Gastrocnemius medialis (tissue), 4 donors: ENCODE measurements at regions not wholly inside any gene's neighbourhood (a gene's known extent, or its start where the extent isn't known, plus 50 kb on each side); places are given as distances from the start of the nearest gene placed in this dataset.

Source experiments
- POLR2A ChIP-seq, 2 donors: fragments of 450-650 bp; IDR thresholded peaks; one replicate each; pipeline ENCODE4 v1.6.1; 2017; ENCODE audit warnings: antibody characterized with exemption in 2 of 2, mild to moderate bottlenecking in 2 of 2, moderate library complexity in 2 of 2
- TF ChIP-seq, protein P1 (sequence below), 5 experiments: fragments of 450-650 bp in 3 of 5; fragments of 200-600 bp in 2 of 5; sonication (generic) in 2 of 5; IDR thresholded peaks in 4 of 5; conservative IDR thresholded peaks in 1 of 5; 1 replicate in 4 of 5; 2 replicates in 1 of 5; pipeline ENCODE4 v1.5.1; 2016 to 2019; ENCODE audit warnings: antibody characterized with exemption in 5 of 5, mild to moderate bottlenecking in 3 of 5, moderate library complexity in 3 of 5

DNA sequence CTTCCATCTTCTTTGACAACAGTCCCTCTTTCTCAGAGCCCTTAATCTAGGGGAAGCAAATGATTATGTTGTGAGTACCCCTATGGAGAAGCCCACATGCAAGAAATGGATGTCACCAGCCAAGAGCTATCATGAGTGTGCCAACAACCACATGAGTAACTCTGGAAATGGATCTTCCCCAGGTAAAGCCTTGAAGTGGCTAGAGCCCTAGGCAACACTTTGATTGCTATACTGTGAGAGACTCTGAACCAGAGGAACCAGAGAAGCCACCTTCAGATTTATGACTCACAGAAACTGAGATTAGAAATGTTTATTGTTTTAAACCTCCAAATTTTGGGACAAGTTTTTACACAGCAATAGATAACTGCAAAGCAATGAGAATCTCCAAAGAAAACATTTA lies 60.9 kb upstream of the COL1A2 start:
- TF ChIP-seq, protein P1, sequence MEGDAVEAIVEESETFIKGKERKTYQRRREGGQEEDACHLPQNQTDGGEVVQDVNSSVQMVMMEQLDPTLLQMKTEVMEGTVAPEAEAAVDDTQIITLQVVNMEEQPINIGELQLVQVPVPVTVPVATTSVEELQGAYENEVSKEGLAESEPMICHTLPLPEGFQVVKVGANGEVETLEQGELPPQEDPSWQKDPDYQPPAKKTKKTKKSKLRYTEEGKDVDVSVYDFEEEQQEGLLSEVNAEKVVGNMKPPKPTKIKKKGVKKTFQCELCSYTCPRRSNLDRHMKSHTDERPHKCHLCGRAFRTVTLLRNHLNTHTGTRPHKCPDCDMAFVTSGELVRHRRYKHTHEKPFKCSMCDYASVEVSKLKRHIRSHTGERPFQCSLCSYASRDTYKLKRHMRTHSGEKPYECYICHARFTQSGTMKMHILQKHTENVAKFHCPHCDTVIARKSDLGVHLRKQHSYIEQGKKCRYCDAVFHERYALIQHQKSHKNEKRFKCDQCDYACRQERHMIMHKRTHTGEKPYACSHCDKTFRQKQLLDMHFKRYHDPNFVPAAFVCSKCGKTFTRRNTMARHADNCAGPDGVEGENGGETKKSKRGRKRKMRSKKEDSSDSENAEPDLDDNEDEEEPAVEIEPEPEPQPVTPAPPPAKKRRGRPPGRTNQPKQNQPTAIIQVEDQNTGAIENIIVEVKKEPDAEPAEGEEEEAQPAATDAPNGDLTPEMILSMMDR (IDR thresholded peaks at IDR 0.05 in 4 of 5, conservative IDR thresholded peaks at IDR 0.05 in 1 of 5): no peak
- no peak for TF ChIP-seq POLR2A (IDR thresholded peaks at IDR 0.05)
